HCT116 (cell line): ENCODE measurements at regions not wholly inside any gene's neighbourhood (a gene's known extent, or its start where the extent isn't known, plus 50 kb on each side); places are given as distances from the start of the nearest gene placed in this dataset.

ENCODE experiments used
- ATAC-seq: fragments of 200-7000 bp; cut with Tn5 transposase; 2 replicates; pipeline ENCODE4 v1.9.1; 2020; ENCODE audit warnings: mild to moderate bottlenecking, moderate library complexity
- BruUV-seq: library from RNA; stranded (reverse); fragments of 400-500 nt; replicated peaks from 2 replicates; lab custom pipeline; 2021; lab: Mats Ljungman, UMichigan
- CTCF ChIA-PET: fragments of 300-600 bp; sonication (Branson Sonifier 250); formaldehyde crosslinking; loops from one replicate; lab custom pipeline; 2021; ENCODE audit warnings: antibody characterized with exemption; lab: Charles Lee
- POLR2A ChIA-PET: fragments of 300-600, 350-600 bp; sonication (Branson Sonifier 250); formaldehyde crosslinking; loops from one replicate; lab custom pipeline; 2021; ENCODE audit warnings: antibody characterized with exemption; lab: Charles Lee
- RAD21 ChIA-PET, 2 experiments: fragments of 300-600 bp; sonication (Branson Sonifier 250); formaldehyde crosslinking; loops; one replicate each; lab custom pipeline; 2023; ENCODE audit warnings: low total read pairs in 2 of 2; ENCODE audit not compliant: uncharacterized antibody in 2 of 2, unreplicated experiment in 2 of 2, low non-redundant PET in 1 of 2; lab: Charles Lee
- DNase-seq: peaks from one replicate; pipeline ENCODE4 v3.0.0-alpha.2; 2010; ENCODE audit warnings: low read depth, low spot score
- H2AFZ ChIP-seq: fragments of 200-600 bp; shearing (Covaris generic), sonication (generic); 2 replicates; pipeline ENCODE4 v1.6.1; 2017; ENCODE audit warnings: low read depth, mixed run types, mixed read lengths, antibody characterized with exemption, low read length; ENCODE audit not compliant: poor library complexity, severe bottlenecking
- H3K27ac ChIP-seq: 2 replicates; pipeline ENCODE4 v1.5.1; 2012; ENCODE audit warnings: low read depth, low read length
- H3K27me3 ChIP-seq: fragments of 200-600 bp; sonication (generic); 2 replicates; pipeline ENCODE4 v1.6.1; 2016; ENCODE audit warnings: mixed run types, low read length, mixed read lengths; ENCODE audit not compliant: insufficient read depth
- H3K36me3 ChIP-seq, 2 experiments: fragments of 200-500 bp in 1 of 2; fragments of 200-600 bp in 1 of 2; sonication (Bioruptor generic) in 1 of 2; sonication (generic) in 1 of 2; 2 replicates each; pipeline versions ENCODE4 v1.5.1 to v1.6.1; 2014 to 2016; ENCODE audit warnings: low read length in 2 of 2, inconsistent platforms in 1 of 2, mixed read lengths in 1 of 2, mixed run types in 1 of 2; ENCODE audit not compliant: insufficient read depth in 2 of 2, control insufficient read depth in 1 of 2
- H3K4me1 ChIP-seq, 2 experiments: fragments of 200-600 bp in 1 of 2; sonication (generic) in 1 of 2; 2 replicates each; pipeline versions ENCODE4 v1.5.1 to v1.6.1; 2012 to 2017; ENCODE audit warnings: low read length in 2 of 2, inconsistent platforms in 1 of 2, mild to moderate bottlenecking in 1 of 2, mixed read lengths in 1 of 2, mixed run types in 1 of 2, moderate library complexity in 1 of 2; ENCODE audit not compliant: insufficient read depth in 2 of 2, control insufficient read depth in 1 of 2
- H3K4me2 ChIP-seq: fragments of 200-600 bp; sonication (generic); 2 replicates; pipeline ENCODE4 v1.6.1; 2017; ENCODE audit warnings: mixed run types, low read length, mixed read lengths
- H3K4me3 ChIP-seq, 2 experiments: fragments of 200-600 bp in 1 of 2; sonication (generic) in 1 of 2; replicated peaks in 1 of 2; 2 replicates each; pipeline ENCODE4 v1.5.1; 2011 to 2016; ENCODE audit warnings: low read length in 2 of 2, control low read depth in 1 of 2, low read depth in 1 of 2, mild to moderate bottlenecking in 1 of 2, mixed read lengths in 1 of 2, mixed run types in 1 of 2
- H3K79me2 ChIP-seq: fragments of 200-600 bp; sonication (generic); 2 replicates; pipeline ENCODE4 v1.6.1; 2017; ENCODE audit warnings: mild to moderate bottlenecking, mixed run types, low read length, moderate library complexity, mixed read lengths; ENCODE audit not compliant: insufficient read depth
- H3K9ac ChIP-seq: fragments of 200-600 bp; sonication (generic); 2 replicates; pipeline ENCODE4 v1.6.1; 2016; ENCODE audit warnings: low read length, mixed read lengths
- H3K9me2 ChIP-seq: fragments of 200-600 bp; sonication (generic), shearing (Covaris generic); 2 replicates; pipeline ENCODE4 v1.6.1; 2017; ENCODE audit warnings: mixed run types, mild to moderate bottlenecking, moderate library complexity; ENCODE audit not compliant: insufficient read depth
- H3K9me3 ChIP-seq, 2 experiments: fragments of 200-500 bp in 1 of 2; fragments of 200-600 bp in 1 of 2; sonication (Bioruptor generic) in 1 of 2; sonication (generic) in 1 of 2; 2 replicates each; pipeline ENCODE4 v1.6.1; 2014 to 2017; ENCODE audit warnings: low read length in 2 of 2, mixed read lengths in 2 of 2, inconsistent platforms in 1 of 2, low read depth in 1 of 2, mild to moderate bottlenecking in 1 of 2, mixed run types in 1 of 2, moderate library complexity in 1 of 2; ENCODE audit not compliant: control insufficient read depth in 1 of 2, insufficient read depth in 1 of 2
- H4K20me1 ChIP-seq: fragments of 200-600 bp; sonication (generic), shearing (Covaris generic); 2 replicates; pipeline ENCODE4 v1.6.1; 2017; ENCODE audit warnings: mixed run types, mild to moderate bottlenecking, moderate library complexity; ENCODE audit not compliant: insufficient read depth
- CBX3 ChIP-seq: IDR thresholded peaks from 2 replicates; pipeline ENCODE4 v1.6.1; 2012; ENCODE audit warnings: low read depth
- CEBPB ChIP-seq: IDR thresholded peaks from 2 replicates; pipeline ENCODE4 v1.6.1; 2012; ENCODE audit warnings: low read depth
- EGR1 ChIP-seq: IDR thresholded peaks from 2 replicates; pipeline ENCODE4 v1.6.1; 2012; ENCODE audit warnings: low read depth
- ELF1 ChIP-seq: IDR thresholded peaks from 2 replicates; pipeline ENCODE4 v1.6.1; 2012; ENCODE audit warnings: low read depth, borderline replicate concordance
- EZH2 ChIP-seq: fragments of 200-600 bp; sonication (generic); IDR thresholded peaks from 2 replicates; pipeline ENCODE4 v1.6.1; 2017; ENCODE audit warnings: antibody characterized with exemption, mixed run types
- EZH2phosphoT487 ChIP-seq: fragments of 200-600 bp; IDR thresholded peaks from 2 replicates; pipeline ENCODE4 v1.6.1; 2018; ENCODE audit warnings: antibody characterized with exemption, borderline replicate concordance
- FOSL1 ChIP-seq: IDR thresholded peaks from 2 replicates; pipeline ENCODE4 v1.6.1; 2012; ENCODE audit warnings: low read depth
- JUND ChIP-seq: IDR thresholded peaks from 2 replicates; pipeline ENCODE4 v1.6.1; 2012
- POLR2A ChIP-seq: IDR thresholded peaks from 2 replicates; pipeline ENCODE4 v1.7.0; 2011; ENCODE audit warnings: borderline replicate concordance; ENCODE audit not compliant: insufficient read depth, insufficient read length; ENCODE audit errors: extremely low read depth
- SIN3A ChIP-seq: IDR thresholded peaks from 2 replicates; pipeline ENCODE4 v1.6.1; 2012; ENCODE audit warnings: low read depth
- SP1 ChIP-seq: IDR thresholded peaks from 2 replicates; pipeline ENCODE4 v1.6.1; 2012; ENCODE audit warnings: low read depth
- SRF ChIP-seq: IDR thresholded peaks from 2 replicates; pipeline ENCODE4 v1.6.1; 2012; ENCODE audit warnings: low read depth
- TCF7L2 ChIP-seq: IDR thresholded peaks from 2 replicates; pipeline ENCODE4 v1.7.0; 2011; ENCODE audit warnings: borderline replicate concordance, inconsistent platforms; ENCODE audit not compliant: insufficient read depth, insufficient read length; ENCODE audit errors: extremely low read depth
- ZFX ChIP-seq: fragments of 450-650 bp; IDR thresholded peaks from 2 replicates; pipeline ENCODE4 v1.6.1; 2017
- ZNF274 ChIP-seq: fragments of 200-500 bp; sonication (Bioruptor generic); IDR thresholded peaks from 2 replicates; pipeline ENCODE4 v1.6.1; 2014; ENCODE audit warnings: mild to moderate bottlenecking, low read depth, low read length, inconsistent platforms
- intact Hi-C: fragments of 100-400 bp; cut with micrococcal nuclease; formaldehyde crosslinking; loops from 2 replicates; pipeline ENCODE4 v1.10.0; 2022
- TF ChIP-seq, protein P1 (sequence below): IDR thresholded peaks from 2 replicates; pipeline ENCODE4 v1.6.1; 2011; ENCODE audit warnings: mild to moderate bottlenecking, low read length, moderate library complexity; ENCODE audit not compliant: insufficient replicate concordance; ENCODE audit errors: extremely low read depth
- TF ChIP-seq, protein P2 (sequence below): IDR thresholded peaks from 2 replicates; pipeline ENCODE4 v1.6.1; 2012
- TF ChIP-seq, protein P3 (sequence below), 3 experiments: fragments of 200-600 bp in 1 of 3; sonication (generic) in 1 of 3; IDR thresholded peaks in 2 of 3; conservative IDR thresholded peaks in 1 of 3; 2 replicates each; pipeline ENCODE4 v1.5.1; 2012 to 2017; ENCODE audit warnings: low read depth in 2 of 3, low read length in 2 of 3, antibody characterized with exemption in 1 of 3, borderline replicate concordance in 1 of 3, control low read depth in 1 of 3, mild to moderate bottlenecking in 1 of 3, mixed read lengths in 1 of 3, mixed run types in 1 of 3, moderate library complexity in 1 of 3; ENCODE audit not compliant: insufficient read depth in 1 of 3
- TF ChIP-seq, protein P4 (sequence below): IDR thresholded peaks from 2 replicates; pipeline ENCODE4 v1.6.1; 2012
- TF ChIP-seq, protein P5 (sequence below): IDR thresholded peaks from 2 replicates; pipeline ENCODE4 v1.6.1; 2012; ENCODE audit warnings: low read depth

DNA sequence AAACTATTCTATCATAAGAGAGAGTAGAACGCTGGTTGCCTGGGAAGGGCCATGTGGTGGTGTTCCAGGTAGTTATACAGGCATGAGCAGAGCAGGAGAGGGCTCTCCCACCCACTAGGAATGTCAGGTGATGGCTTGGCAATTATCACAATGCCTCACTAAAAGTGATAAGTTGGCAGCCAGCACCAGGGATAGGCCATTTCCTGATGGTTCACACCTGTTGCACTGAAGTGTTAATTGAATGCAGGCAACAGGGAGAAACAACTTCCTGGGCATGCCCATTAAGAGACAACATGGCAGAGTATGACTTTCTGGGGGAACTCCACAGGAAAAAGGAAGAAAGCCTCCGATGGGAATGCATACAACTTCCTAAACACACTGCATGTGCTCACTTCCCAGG is 593.2 kb downstream of the ELAVL2 start:
- TF ChIP-seq, protein P1, sequence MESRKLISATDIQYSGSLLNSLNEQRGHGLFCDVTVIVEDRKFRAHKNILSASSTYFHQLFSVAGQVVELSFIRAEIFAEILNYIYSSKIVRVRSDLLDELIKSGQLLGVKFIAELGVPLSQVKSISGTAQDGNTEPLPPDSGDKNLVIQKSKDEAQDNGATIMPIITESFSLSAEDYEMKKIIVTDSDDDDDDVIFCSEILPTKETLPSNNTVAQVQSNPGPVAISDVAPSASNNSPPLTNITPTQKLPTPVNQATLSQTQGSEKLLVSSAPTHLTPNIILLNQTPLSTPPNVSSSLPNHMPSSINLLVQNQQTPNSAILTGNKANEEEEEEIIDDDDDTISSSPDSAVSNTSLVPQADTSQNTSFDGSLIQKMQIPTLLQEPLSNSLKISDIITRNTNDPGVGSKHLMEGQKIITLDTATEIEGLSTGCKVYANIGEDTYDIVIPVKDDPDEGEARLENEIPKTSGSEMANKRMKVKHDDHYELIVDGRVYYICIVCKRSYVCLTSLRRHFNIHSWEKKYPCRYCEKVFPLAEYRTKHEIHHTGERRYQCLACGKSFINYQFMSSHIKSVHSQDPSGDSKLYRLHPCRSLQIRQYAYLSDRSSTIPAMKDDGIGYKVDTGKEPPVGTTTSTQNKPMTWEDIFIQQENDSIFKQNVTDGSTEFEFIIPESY, result no peak
- TF ChIP-seq SRF (no peak), ZFX (no peak), ELF1 (no peak), TCF7L2 (no peak), CBX3 (no peak), CEBPB (no peak), POLR2A (no peak), FOSL1 (no peak), EZH2phosphoT487 (no peak), ZNF274 (no peak), EGR1 (no peak), SIN3A (no peak), SP1 (no peak), EZH2 (no peak), JUND (no peak)
- TF ChIP-seq, protein P2, sequence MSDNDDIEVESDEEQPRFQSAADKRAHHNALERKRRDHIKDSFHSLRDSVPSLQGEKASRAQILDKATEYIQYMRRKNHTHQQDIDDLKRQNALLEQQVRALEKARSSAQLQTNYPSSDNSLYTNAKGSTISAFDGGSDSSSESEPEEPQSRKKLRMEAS, result no peak
- TF ChIP-seq, protein P3, sequence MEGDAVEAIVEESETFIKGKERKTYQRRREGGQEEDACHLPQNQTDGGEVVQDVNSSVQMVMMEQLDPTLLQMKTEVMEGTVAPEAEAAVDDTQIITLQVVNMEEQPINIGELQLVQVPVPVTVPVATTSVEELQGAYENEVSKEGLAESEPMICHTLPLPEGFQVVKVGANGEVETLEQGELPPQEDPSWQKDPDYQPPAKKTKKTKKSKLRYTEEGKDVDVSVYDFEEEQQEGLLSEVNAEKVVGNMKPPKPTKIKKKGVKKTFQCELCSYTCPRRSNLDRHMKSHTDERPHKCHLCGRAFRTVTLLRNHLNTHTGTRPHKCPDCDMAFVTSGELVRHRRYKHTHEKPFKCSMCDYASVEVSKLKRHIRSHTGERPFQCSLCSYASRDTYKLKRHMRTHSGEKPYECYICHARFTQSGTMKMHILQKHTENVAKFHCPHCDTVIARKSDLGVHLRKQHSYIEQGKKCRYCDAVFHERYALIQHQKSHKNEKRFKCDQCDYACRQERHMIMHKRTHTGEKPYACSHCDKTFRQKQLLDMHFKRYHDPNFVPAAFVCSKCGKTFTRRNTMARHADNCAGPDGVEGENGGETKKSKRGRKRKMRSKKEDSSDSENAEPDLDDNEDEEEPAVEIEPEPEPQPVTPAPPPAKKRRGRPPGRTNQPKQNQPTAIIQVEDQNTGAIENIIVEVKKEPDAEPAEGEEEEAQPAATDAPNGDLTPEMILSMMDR (IDR thresholded peaks at IDR 0.05 in 2 of 3, conservative IDR thresholded peaks at IDR 0.05 in 1 of 3; ENCODE audit: borderline replicate concordance in 1 of 3, insufficient read depth in 1 of 3, low read depth in 2 of 3, low read length in 2 of 3), result no peak
- TF ChIP-seq, protein P4, sequence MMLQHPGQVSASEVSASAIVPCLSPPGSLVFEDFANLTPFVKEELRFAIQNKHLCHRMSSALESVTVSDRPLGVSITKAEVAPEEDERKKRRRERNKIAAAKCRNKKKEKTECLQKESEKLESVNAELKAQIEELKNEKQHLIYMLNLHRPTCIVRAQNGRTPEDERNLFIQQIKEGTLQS, result no peak
- TF ChIP-seq, protein P5, sequence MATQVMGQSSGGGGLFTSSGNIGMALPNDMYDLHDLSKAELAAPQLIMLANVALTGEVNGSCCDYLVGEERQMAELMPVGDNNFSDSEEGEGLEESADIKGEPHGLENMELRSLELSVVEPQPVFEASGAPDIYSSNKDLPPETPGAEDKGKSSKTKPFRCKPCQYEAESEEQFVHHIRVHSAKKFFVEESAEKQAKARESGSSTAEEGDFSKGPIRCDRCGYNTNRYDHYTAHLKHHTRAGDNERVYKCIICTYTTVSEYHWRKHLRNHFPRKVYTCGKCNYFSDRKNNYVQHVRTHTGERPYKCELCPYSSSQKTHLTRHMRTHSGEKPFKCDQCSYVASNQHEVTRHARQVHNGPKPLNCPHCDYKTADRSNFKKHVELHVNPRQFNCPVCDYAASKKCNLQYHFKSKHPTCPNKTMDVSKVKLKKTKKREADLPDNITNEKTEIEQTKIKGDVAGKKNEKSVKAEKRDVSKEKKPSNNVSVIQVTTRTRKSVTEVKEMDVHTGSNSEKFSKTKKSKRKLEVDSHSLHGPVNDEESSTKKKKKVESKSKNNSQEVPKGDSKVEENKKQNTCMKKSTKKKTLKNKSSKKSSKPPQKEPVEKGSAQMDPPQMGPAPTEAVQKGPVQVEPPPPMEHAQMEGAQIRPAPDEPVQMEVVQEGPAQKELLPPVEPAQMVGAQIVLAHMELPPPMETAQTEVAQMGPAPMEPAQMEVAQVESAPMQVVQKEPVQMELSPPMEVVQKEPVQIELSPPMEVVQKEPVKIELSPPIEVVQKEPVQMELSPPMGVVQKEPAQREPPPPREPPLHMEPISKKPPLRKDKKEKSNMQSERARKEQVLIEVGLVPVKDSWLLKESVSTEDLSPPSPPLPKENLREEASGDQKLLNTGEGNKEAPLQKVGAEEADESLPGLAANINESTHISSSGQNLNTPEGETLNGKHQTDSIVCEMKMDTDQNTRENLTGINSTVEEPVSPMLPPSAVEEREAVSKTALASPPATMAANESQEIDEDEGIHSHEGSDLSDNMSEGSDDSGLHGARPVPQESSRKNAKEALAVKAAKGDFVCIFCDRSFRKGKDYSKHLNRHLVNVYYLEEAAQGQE, result no peak
- no TSS peak for BruUV-seq
- ChIA-PET POLR2A (no interaction called here), RAD21 (no interaction called here), CTCF (no interaction called here)
- no peak overlapping the region for H3K27ac ChIP-seq
- H3K36me3 ChIP-seq, result no peaks in the 10 kb centered on the region
- H3K79me2 ChIP-seq, result no peaks in the 10 kb centered on the region
- no peaks in the 10 kb centered on the region for H3K4me1 ChIP-seq
- H3K4me2 ChIP-seq, result no peak overlapping the region
- no peak overlapping the region for H3K4me3 ChIP-seq
- H2AFZ ChIP-seq, result no peak overlapping the region
- H3K27me3 ChIP-seq, result no peaks in the 10 kb centered on the region
- H3K9ac ChIP-seq, result no peak overlapping the region
- H3K9me3 ChIP-seq, result peaks cover 0 to 23% of the 10 kb centered on the region in 2 experiments; a peak in 2 of 4 replicates
- no peaks in the 10 kb centered on the region for H3K9me2 ChIP-seq
- ATAC-seq, result no peak
- no peaks in the 10 kb centered on the region for H4K20me1 ChIP-seq
- no peak for DNase-seq
- intact Hi-C loops, result no loop called here
